ENCODE measurements at regions not wholly inside any gene's neighbourhood (a gene's known extent, or its start where the extent isn't known, plus 50 kb on each side); places are given as distances from the start of the nearest gene placed in this dataset.
"Not testable (repeated sequence)": the region's sequence is repeated elsewhere in the genome, so short reads cannot be mapped to it uniquely, and the experiment has no call there.

DNA sequence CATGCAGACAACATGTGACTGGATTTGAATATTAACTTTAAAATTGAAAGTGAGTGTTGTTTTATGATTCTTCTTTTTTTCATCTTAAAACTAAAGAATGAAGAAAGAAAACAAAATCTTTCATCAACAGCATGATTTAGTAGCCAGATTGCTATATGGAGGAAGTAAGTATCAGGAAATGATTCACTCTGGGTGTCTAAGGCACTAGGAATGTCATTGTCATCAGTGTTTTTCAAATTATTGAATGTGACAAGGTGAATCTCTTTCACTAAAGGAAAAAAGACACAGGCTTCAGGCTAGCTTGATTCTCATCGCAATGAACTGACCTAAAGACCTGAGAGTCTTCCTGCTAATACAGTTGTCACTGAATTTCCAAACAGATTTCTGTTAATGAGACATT, 430.1 kb downstream of the FBXO15 start:
- no peak for DNase-seq

DNA sequence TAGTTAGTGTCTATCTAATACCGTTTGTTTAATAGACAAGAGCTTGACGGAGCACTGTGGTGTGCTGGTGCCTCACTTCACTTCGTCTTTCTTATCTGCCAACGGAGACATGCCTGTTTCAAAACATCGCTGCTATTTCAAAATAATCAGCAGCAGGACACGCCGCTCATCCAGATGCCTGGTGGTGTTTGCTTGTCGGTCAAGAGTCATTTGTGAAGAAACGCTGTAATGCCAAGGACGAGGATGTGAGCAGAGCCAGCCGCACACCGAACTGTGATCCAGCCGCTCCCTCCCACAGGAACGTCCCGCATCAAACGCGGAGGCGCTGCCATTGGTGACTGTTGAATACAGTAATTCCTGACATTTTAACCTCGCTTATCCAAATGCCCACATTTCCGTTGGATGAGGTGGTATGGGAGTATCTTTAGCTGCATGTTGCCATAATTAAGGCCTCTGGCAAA, 432.4 kb downstream of the FBXO15 start:
- DNase-seq: no peak

DNA sequence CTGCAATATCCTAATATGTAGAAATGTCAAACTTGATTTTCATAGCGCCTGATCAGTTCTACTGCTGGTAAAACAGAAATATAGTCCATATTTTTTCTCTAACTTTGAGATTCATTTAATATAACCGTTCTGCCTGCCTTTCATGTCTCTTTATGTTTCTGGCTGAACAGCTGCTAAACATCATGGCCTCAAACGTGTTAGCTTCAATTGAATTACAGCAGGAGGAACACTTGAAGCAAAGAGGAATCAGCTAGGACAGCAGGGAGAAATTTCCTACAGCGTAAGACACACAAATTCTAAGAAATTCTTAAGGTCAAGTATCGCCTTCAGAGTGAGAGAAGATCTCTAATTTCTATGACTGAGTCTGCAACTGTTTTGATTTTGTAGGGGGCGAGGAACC, 433.2 kb downstream of the FBXO15 start:
- no peak for DNase-seq

DNA sequence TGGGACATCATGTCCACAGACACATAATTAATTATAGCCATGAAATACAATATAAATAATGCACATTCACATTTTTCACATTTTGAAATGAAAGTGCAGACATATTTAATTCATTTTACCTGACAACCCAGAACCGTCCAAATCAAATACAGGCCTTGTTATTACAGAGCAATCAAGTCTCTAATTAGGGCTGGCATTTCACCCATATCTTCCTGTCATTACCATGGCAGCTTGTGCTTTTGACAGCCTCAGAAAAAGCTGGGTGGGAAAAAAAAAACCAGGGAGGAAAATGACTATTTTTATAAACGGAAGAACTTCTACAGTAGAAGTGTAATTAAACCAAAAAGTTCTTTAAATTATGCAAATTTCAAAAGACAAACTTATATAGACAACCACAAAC, 436.4 kb downstream of the FBXO15 start:
- DNase-seq: no peak

DNA sequence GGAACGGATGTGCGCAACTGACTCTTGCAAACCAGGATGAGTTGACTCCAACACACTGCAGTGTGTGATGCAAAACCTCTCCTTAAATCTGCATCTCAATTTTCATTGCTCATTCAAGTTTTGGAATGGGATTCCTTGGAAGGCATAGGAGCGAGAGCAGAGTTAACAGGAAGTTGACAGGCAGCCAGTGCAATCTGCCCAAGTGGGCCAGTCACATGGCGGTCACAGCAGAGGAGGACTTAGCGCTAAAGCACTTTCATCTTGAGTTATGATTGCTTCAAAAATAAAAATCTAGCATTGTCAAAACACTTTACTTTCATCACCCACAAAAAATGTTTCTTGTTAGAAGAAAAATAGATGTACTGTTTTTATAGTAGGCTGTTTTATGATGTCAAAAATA, 439.0 kb downstream of the FBXO15 start:
- DNase-seq: no peak

DNA sequence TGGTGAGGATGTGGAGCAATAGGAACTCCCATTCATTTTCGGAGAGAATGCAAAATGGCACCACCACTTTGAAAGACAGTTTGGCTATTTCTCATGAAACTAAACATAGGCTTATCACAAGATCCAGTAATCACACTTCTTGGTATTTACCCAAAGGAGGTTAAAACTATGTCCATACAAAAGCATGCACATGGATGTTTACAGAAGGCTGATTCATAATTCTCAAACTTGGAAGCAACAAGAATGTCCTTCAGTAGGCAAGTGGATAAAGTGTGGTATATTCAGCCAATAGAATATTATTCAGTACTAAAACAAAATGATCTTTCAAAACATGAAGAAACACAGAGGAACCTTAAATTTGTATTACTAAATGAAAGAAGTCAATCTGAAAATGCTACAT, 440.6 kb downstream of the FBXO15 start:
- no peak for DNase-seq

DNA sequence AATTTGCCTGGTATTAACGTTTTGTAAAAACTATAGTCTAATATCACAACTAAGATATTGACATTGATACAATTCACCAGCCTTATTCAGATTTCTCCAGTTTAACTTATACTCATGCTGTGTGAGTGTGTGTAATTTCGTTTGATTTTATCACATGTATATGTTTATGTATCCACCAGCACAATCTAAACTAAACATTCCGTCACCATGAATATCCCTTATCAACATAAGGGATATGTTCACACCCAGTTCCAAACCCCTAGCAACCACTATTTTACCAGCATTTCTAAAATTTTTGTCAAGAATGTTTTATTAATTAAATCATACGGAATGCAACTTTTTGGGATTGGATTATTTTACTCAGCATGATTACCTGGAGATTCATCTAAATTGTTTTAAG, 450.3 kb downstream of the FBXO15 start:
- no peak for DNase-seq

DNA sequence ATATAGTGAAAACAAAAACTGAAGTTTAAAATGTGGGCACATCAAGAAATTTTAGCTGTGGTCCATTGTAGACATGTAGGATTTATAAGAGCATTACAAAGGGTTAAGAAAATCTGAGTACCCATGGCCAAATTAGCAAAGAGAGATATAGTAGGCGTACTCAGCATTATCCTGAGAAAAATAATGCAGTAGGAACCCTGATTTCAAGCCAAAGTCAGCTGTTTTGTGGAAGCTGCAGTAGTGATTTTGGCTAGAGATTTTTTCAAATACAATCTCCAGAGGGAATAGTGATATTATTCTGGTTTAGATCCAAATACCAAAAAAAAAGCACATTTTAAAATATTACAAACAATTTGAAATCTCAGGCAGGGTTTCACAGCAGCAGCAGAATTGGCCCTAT, 450.9 kb downstream of the FBXO15 start:
- no peak for DNase-seq

DNA sequence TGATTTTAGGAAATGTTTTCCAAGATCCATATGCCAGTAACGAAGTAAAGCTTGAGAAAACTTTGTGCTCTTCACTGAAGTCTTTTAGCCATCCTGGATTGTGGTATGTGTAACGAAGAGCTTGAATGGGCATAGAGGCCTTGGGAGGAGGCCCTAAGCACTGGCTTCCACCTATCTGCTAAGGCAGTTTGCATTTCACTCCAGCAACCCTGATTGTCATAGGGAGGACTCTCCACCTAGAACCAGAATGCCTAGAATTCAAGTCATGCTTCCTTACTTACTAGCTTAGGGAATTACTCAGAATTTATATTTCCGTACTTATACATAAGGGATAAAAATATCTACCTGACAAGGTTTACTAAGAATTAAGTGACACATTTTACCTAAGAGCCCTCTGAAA, 451.5 kb downstream of the FBXO15 start:
- DNase-seq: no peak

DNA sequence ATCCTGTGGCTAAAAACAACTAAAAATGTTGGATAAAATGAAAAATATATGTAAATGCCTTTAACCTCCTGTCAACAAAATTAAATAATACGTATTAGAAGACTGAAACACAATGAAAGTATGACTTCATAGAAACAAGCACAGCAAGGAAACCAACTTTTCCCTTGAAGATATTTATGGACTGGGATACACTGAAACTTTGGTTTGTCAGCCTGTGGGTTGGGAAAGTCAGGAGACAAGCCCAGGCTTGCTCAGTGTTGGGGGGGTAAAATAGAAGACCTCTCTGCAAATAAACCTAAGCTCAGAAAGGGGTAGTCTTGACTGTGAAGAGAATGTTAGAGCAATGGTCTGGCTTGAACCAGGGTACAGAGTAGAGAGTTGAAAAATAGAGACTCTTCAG, 454.5 kb downstream of the FBXO15 start:
- no peak for DNase-seq

DNA sequence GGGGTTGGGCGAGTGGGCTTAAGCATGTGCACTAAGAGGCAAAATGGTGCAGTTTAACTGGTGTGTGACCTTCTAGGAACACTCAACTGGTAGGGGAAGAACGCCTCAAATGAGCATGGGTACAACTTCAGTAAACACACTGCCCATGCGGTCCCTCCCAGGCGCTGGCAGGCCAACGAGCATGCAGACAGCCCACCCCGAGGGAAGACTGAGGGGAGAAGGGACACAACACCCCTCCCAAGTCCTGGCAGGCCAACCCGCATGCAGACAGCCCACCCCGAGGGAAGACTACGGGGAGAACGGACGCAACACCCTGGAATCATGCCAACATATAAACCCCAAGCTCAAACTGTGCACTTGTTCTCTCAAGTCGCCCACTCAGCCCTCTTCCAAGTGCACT, 456.0 kb downstream of the FBXO15 start:
- DNase-seq: no peak

DNA sequence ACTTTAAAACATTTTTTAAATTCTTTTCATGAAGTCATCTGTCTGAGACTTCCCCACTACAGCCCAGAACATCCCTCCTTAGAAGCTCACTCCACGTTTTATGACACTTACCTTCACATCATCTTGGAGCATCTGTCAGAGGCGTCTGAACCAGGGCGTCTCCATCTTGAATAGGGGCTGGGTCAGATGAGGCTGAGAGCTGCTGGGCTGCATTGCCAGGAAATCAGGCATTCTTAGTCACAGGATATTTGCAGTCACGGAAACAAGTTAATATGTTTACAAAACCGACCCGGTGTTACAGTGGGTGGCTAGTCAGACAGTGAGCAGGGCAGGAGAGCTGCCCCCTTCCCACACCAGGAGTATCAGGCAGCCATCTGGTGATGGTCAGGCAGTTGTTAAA, 456.5 kb downstream of the FBXO15 start:
- no peak for DNase-seq

DNA sequence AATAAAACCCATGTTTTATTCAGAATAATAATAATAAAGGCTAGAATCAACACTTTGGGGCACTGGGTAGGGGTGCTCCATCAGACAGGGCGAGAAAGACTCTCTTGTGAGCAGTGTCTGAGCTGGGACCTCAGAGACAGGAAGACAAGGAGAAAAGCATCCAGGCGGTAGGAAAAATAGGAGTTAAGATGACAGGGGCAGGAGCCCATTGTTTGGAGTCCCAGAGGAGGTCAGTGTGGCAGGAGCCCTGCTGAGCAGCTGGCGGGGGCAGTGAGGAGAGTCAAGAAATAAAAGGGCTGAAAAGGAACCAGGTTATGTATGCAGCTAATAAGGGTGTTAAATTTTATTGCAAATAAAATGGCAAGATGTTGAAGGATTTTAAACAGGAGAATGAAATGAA, 457.4 kb downstream of the FBXO15 start:
- no peak for DNase-seq

DNA sequence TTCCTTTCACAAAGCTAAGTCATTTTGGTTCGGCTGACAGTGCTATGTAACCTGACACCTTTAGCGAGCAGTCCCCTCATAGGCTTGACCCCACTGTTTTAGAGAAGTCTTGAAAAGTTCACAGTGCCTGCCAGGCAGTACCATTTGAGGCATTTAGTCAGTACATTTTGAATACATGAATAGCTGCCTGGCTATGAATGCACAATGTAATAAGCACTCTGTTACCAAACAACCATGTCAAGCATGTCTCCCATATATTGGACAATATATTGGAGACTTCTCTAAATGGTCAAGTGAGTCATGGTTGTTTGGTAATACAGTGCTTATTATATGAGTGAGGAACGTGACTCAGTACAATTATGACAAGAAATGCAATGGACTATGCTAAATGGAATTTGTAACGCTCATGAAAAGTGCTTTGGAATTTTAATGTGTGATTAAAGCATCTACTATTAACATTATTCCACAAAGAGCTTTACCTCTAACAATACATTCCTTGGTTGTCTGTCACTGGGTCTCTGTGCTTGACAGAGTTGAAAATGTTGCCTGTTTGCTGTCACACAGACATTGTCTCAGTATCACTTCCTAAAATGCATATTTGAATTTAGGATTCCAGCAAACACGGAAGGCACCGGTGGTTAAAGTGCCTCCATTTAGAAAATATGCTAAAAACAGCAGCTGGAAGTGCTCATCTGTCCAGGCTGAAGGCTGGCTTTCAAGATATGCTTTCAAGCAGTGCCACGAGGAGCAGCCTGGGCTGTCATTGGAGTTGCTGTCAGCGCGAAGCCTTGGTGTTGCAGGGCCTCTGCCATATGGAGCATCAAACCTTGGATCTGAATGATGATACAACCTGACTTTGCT, 458.6 kb downstream of the FBXO15 start:
- no peak for DNase-seq

DNA sequence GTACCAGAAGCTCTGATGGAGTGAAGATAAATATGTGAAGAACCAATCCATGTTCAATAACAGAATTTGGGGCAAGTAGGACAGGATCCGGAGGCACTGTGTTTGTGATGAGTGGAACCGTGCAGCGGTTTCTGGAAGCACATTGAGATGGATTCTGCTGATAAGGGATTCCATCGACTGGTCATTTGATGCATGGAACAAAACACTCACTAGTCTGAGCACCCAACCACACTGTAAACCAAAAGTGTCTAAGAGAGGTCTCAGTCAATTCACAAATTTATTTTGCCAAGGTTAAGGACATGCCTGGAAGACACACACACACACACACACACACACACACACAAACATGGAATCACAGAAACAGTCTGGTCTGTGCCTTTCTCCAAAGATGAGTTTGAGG, 459.5 kb downstream of the FBXO15 start:
- no peak for DNase-seq

DNA sequence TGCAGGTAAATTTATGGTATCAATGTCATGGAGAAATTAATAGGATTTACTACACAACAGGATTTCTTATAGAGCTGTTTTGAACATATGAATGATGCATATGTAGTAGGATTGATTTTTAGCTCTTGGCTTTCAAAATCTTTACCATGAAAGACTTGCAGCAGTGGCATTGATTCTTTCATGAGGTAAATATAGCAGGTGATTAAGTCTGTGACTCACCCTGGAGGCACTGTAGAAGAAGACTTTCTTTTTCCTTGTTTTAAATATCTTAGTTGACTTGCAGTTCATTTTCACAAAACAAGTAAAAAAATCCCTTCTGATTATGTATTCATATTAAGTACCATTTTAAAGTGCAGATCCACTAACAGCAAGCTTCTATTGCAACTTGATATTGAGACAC, 463.0 kb downstream of the FBXO15 start:
- no peak for DNase-seq

DNA sequence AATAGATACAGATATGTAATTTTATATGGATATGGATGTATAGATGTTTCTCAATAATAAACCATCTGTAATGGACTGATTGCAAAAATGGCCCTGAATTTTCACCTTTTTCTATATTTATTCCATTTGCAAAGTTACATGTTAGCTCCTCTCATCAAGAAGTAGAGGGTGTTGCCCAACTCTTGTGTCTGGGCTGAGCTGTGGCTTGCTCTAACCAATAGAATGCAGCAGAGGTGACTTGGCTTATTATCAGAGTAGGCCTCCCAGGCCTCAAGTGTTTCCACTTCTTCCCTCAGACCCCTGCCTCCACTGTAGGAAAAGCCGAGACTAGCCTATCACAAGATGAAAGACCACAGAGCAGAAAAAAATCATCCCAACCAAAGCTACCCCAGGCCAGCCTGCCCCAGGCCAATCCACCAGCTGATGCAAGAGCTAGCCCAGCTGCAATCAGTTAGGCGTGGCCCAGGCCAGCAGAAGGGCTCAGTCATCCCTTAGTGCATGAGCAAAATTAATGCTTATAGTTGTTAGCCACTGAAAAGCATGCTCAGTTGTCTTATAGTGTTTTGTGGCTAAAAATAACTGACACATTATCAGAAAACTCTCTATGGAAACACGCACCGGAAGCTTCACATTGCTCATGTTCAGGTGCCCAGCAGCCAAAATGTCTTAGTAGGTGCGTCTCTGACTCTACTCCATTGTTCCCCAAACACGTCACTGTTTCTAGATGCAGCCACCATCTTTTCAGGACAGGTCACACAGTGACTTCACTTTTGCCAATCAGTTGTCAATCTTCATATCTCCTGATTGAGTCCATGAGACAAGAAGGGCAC, 464.0 kb downstream of the FBXO15 start:
- no peak for DNase-seq

DNA sequence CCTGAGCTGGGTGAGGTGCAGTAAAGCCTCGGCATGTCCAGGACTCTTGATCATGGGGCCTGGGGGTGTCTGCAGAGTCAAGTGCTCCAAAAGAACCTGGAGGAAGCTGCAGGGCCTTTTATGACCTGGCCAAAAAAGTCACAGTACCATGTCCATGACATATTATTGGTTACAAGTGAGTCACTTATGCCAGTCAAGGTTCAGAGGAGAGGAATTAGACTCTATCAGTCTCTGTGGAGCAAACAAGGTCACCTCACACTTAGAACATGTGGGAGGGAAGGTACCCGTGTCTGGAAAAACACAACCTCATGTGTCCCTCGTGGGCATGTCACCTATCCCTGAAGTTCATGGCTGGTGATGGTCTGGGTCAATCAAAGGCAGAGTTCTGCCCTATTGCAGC, 465.7 kb downstream of the FBXO15 start:
- no peak for DNase-seq

DNA sequence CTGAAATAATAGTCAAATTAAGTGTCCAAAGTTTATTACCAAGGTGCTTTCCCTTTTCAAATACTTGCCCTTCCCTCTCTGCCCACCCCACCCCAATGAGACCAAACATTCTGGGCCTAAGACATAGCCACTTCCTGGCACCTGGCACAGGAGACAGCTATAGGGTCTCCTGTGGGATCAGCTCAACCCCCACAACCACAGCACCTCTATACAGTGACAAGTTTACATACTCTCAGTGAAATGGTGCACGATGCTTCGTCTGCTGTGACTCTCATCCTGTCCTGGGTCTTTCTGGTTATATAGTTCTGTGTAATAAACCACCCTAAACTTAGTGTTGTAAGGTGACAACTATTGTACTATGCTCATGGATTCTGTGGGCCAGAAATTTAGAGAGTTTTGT, 466.2 kb downstream of the FBXO15 start:
- DNase-seq: no peak

DNA sequence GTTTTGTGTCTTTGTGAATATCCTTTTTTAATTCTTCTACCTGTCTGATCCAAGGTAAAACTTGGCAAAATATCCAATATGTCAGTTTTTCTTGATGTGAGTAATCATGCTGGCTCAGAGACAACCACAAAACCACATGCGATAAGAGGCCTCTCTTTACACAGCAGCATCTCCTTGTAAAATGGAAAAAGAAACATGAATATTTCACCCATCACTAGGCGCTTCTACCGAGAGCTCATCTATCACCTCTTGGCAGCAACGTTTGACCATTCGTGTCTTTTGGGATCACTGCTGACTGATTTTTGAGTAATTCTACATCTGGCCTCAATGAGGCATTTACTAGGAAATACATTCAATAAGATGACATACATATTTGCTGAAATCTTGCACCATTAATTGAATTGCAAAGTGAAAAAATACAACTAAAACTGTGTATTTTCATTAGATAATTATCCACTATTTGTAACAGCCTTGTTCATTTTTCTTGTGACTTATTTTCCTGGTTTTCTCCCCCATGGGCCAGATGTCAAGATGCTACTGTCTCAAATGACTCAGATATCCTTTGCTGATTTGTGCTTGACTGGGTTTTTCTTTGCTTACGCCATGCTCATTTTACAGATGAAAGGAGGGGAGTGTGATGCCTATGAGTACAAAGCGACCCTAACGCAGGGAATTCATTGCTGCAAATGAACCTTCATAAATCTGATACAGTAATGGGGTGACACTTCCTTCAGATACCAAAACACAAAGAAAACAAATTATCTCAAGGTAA, 467.5 kb downstream of the FBXO15 start:
- no peak for DNase-seq

DNA sequence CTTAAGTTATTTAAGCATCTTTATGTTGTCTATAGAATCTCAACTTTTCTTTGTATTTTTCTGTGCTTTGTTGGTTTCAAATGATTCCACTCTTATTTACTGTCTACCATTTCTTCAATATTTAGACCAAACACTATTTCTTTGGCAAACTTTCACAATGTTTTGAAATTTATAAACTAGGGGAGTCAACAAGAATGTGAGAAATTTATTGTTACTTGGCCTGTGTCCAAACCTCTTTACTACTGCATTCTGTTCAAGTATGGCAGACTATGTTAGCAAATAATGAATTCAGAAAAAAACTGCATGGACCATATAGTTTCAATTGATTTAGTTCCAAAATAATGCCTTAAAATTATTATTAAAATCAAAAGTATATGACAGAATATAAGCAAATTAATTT, 470.2 kb downstream of the FBXO15 start:
- DNase-seq: no peak

DNA sequence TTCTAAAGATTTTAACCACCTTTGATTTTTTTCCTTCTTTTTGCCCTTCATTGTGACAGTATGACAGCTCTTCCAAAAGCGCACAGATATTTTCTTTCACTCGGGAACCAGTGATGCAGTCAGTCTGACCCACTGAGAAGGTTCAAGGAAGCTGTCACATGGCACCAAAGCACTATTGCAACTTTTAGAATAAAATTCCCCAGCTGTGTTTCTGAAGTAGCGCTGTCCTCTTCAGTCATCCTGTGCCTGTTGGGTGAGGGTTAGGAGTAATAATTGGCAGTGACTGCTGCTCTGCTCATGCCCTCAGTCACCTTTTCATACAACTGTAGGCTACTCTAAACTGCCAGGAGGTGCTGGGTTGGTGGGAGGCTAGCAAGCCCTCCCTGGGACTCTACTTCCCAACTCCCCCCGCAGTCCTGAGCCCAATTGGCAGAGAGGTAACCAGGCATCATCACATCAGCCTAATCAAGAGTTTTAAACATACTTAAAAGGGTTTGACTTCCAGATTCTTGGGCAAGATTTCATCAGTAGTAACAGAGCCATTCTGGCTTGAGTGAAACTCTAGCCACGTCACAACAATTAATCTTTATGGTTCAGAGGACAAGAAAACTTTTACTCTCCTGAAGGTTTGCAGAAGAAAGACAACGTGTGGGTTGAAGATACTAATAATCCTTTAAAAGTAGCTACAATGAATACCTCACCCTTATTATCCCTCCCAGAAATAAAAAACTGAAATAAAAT, 473.3 kb downstream of the FBXO15 start:
- no peak for DNase-seq

DNA sequence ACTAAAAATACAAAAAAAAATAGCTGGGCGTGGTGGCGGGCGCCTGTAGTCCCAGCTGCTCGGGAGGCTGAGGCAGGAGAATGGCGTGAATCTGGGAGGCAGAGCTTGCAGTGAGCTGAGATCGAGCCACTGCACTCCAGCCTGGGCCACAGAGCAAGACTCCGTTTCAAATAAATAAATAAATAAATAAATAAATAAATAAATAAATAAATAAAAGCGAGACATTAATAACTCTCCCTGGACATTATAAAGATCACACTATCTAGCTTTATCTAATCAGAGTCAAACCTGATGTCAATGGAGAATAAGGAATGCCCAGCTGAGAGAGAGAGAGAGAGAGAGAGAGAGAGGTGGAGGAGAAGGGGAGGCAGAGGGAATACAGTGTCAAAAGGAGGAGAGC, 476.2 kb downstream of the FBXO15 start:
- DNase-seq: not testable (repeated sequence)

Data from stimulated activated naive CD4-positive, alpha-beta T cell treated with Interleukin-2 at 50 U/mL for 16 hours (primary cell).